H1 (cell line): ENCODE measurements at regions not wholly inside any gene's neighbourhood (a gene's known extent, or its start where the extent isn't known, plus 50 kb on each side); places are given as distances from the start of the nearest gene placed in this dataset.

Experiments
- CTBP2 ChIP-seq: IDR thresholded peaks from 2 replicates; pipeline ENCODE4 v1.7.0; 2011; ENCODE audit warnings: borderline replicate concordance, mild to moderate bottlenecking, moderate library complexity, mixed read lengths, low read length; ENCODE audit not compliant: insufficient read depth, insufficient read length
- TAF1 ChIP-seq: IDR thresholded peaks from 2 replicates; pipeline ENCODE4 v1.6.1; 2011; ENCODE audit warnings: mild to moderate bottlenecking, low read depth, low read length
- TF ChIP-seq, protein P1 (sequence below): IDR thresholded peaks from 2 replicates; pipeline ENCODE4 v1.6.1; 2012; ENCODE audit warnings: inconsistent platforms
- TF ChIP-seq, protein P2 (sequence below): IDR thresholded peaks from 2 replicates; pipeline ENCODE4 v1.6.1; 2011; ENCODE audit warnings: low read depth, mild to moderate bottlenecking, low read length; ENCODE audit not compliant: insufficient read depth

- no peak for TF ChIP-seq CTBP2
- TF ChIP-seq, protein P1, sequence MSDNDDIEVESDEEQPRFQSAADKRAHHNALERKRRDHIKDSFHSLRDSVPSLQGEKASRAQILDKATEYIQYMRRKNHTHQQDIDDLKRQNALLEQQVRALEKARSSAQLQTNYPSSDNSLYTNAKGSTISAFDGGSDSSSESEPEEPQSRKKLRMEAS: no peak
- TF ChIP-seq TAF1: no peak
- TF ChIP-seq, protein P2, sequence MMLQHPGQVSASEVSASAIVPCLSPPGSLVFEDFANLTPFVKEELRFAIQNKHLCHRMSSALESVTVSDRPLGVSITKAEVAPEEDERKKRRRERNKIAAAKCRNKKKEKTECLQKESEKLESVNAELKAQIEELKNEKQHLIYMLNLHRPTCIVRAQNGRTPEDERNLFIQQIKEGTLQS: no peak
Measured at GRCh38 chr6:15870333-15871043, 207.7 kb upstream of the DTNBP1 start (continued).
